Natural killer cell (primary cell): ENCODE measurements at regions not wholly inside any gene's neighbourhood (a gene's known extent, or its start where the extent isn't known, plus 50 kb on each side); places are given as distances from the start of the nearest gene placed in this dataset.

Experiments
- ATAC-seq, 3 donors: fragments of 150-1000 bp in 2 of 3; fragments of 200-7000 bp in 1 of 3; cut with Tn5 transposase; 1 replicate in 1 of 3; 2 replicates in 2 of 3; pipeline ENCODE4 v1.10.0; 2021; ENCODE audit warnings: mild to moderate bottlenecking in 2 of 3, moderate library complexity in 2 of 3
- DNase-seq, 2 donors: peaks; one replicate each; pipeline versions ENCODE4 v3.0.0 to v3.0.0-alpha.2; 2013 to 2021; ENCODE audit warnings: mixed read lengths in 1 of 2
- H3K27ac ChIP-seq: one replicate; pipeline ENCODE4 v1.5.1; 2013; ENCODE audit warnings: mild to moderate bottlenecking, low read length
- H3K27me3 ChIP-seq: one replicate; pipeline ENCODE4 v1.6.1; 2013; ENCODE audit warnings: low read length; ENCODE audit not compliant: control insufficient read depth, insufficient read depth
- H3K36me3 ChIP-seq: one replicate; pipeline ENCODE4 v1.6.1; 2013; ENCODE audit warnings: low read length; ENCODE audit not compliant: control insufficient read depth, insufficient read depth
- H3K4me1 ChIP-seq: one replicate; pipeline ENCODE4 v1.6.1; 2013; ENCODE audit warnings: low read length; ENCODE audit not compliant: control insufficient read depth, insufficient read depth
- H3K4me3 ChIP-seq: one replicate; pipeline ENCODE4 v1.5.1; 2013; ENCODE audit warnings: low read length
- H3K9me3 ChIP-seq: one replicate; pipeline ENCODE4 v1.6.1; 2013; ENCODE audit warnings: low read length; ENCODE audit not compliant: control insufficient read depth, insufficient read depth
- H3K27ac Mint-ChIP-seq, 2 donors: one replicate each; pipeline ENCODE4 v1.8.0; 2022; ENCODE audit warnings: mild to moderate bottlenecking in 2 of 2, mixed read lengths in 2 of 2, moderate library complexity in 1 of 2
- H3K27me3 Mint-ChIP-seq, 2 donors: one replicate each; pipeline ENCODE4 v1.8.0; 2022; ENCODE audit warnings: low read depth in 2 of 2, mixed read lengths in 2 of 2
- H3K36me3 Mint-ChIP-seq: one replicate; pipeline ENCODE4 v1.8.0; 2022; ENCODE audit warnings: mixed read lengths
- H3K4me1 Mint-ChIP-seq, 2 donors: one replicate each; pipeline ENCODE4 v1.8.0; 2022; ENCODE audit warnings: mixed read lengths in 2 of 2
- H3K4me3 Mint-ChIP-seq: one replicate; pipeline ENCODE4 v1.8.0; 2022; ENCODE audit warnings: mild to moderate bottlenecking, moderate library complexity, mixed read lengths
- H3K9me3 Mint-ChIP-seq, 2 donors: one replicate each; pipeline ENCODE4 v1.8.0; 2022; ENCODE audit warnings: mixed read lengths in 2 of 2
- WGBS: methylation state at CpG from one replicate; pipeline ENCODE4 v1.1.7; 2013; ENCODE audit warnings: missing lambda C conversion rate; ENCODE audit not compliant: insufficient coverage; 5-methylcytosine and 5-hydroxymethylcytosine counted together
- intact Hi-C: fragments of 100-400 bp; cut with micrococcal nuclease; formaldehyde crosslinking; loops from one replicate; pipeline ENCODE4 v1.14.2; 2022
- TF ChIP-seq, protein P1 (sequence below): fragments of 200-600 bp; IDR thresholded peaks from one replicate; pipeline ENCODE4 v1.8.0; 2022; ENCODE audit warnings: antibody characterized with exemption

DNA sequence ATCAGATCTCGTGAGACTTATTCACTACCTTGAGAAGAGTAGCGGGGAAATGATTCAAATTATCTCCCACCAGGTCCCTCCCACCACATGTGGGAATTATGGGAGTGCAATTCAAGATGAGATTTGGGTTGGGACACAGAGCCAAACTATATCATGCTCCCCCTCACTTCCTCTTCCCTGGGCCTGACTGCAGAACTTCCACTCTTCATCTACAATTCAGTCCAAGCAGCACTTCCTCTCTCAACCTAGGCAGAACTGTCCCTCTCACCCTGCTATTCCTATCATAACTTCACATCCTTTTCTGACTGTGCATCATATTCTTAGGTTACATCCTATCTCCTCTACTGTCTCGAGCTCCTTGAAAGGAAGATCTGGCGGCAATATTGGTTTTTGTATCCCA is 184.0 kb upstream of the HDDC2 start:
- no peak for ATAC-seq
- no peaks in the 10 kb centered on the region for H3K36me3 ChIP-seq
- Mint-ChIP-seq H3K4me3 (no peak overlapping the region), H3K4me1 (no peaks in the 10 kb centered on the region), H3K27ac (no peak overlapping the region), H3K27me3 (peaks cover 6 to 11% of the 10 kb centered on the region in 2 donors), H3K9me3 (no peaks in the 10 kb centered on the region), H3K36me3 (no peaks in the 10 kb centered on the region)
- no peak overlapping the region for H3K27ac ChIP-seq
- no peaks in the 10 kb centered on the region for H3K9me3 ChIP-seq
- H3K4me3 ChIP-seq = no peak overlapping the region
- 65% methylated on average over 2 of the region's 4 CpGs for WGBS
- TF ChIP-seq, protein P1, sequence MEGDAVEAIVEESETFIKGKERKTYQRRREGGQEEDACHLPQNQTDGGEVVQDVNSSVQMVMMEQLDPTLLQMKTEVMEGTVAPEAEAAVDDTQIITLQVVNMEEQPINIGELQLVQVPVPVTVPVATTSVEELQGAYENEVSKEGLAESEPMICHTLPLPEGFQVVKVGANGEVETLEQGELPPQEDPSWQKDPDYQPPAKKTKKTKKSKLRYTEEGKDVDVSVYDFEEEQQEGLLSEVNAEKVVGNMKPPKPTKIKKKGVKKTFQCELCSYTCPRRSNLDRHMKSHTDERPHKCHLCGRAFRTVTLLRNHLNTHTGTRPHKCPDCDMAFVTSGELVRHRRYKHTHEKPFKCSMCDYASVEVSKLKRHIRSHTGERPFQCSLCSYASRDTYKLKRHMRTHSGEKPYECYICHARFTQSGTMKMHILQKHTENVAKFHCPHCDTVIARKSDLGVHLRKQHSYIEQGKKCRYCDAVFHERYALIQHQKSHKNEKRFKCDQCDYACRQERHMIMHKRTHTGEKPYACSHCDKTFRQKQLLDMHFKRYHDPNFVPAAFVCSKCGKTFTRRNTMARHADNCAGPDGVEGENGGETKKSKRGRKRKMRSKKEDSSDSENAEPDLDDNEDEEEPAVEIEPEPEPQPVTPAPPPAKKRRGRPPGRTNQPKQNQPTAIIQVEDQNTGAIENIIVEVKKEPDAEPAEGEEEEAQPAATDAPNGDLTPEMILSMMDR = no peak
- intact Hi-C loops = no loop called here
- no peak for DNase-seq
- no peaks in the 10 kb centered on the region for H3K27me3 ChIP-seq
- no peaks in the 10 kb centered on the region for H3K4me1 ChIP-seq

- TF ChIP-seq, protein P1 = no peak
- H3K9me3 ChIP-seq = no peaks in the 10 kb centered on the region
- H3K4me1 ChIP-seq = no peaks in the 10 kb centered on the region
- no peak overlapping the region for H3K27ac ChIP-seq
- Mint-ChIP-seq H3K27me3 (peaks cover 4 to 11% of the 10 kb centered on the region in 2 donors), H3K4me1 (no peaks in the 10 kb centered on the region), H3K36me3 (no peaks in the 10 kb centered on the region), H3K4me3 (no peak overlapping the region), H3K27ac (no peak overlapping the region), H3K9me3 (no peaks in the 10 kb centered on the region)
- H3K4me3 ChIP-seq = no peak overlapping the region
- no peaks in the 10 kb centered on the region for H3K27me3 ChIP-seq
- WGBS = 64% methylated on average over 2 of the region's 2 CpGs
- DNase-seq (no peak), ATAC-seq (no peak)
- no peaks in the 10 kb centered on the region for H3K36me3 ChIP-seq
- intact Hi-C loops = no loop called here
These were observed 185.1 kb upstream of the HDDC2 start for GRCh38 chr6:125486881-125487280.

DNA sequence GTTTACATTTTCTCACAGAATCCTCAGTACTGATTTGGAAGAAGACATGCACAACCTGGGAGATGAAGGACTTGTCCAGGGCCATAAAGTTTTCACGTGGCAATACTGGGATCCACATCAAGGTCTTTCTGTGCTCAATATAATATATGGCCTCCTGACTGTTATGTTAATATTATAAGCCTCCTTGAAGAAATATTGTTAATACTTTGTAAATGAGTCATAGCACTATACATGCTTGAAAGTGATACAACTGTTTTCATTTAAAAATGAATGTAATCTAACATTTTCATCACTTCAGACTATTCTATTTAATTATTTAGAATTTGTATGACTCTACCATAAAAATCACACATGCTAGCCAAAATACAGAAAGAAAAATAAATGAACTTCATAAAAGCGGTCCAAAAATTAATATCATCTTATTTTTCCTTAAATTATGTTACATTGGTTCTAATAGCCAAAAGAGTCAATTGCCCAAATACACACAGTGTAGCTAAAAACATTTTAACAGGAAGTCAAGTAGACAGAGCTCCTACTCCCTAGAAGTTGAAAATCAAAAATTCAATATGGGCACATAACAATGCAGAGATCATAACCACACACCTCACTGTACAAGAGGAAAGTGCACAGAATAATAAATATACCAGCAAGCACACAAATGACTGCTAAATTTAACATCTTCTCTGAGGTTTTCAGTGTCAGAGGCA is 188.0 kb upstream of the HDDC2 start:
- H3K4me1 ChIP-seq = no peaks in the 10 kb centered on the region
- no peaks in the 10 kb centered on the region for H3K36me3 ChIP-seq
- H3K9me3 ChIP-seq = no peaks in the 10 kb centered on the region
- Mint-ChIP-seq H3K36me3 (no peaks in the 10 kb centered on the region), H3K4me3 (no peak overlapping the region), H3K9me3 (no peaks in the 10 kb centered on the region), H3K27me3 (peaks cover 0 to 11% of the 10 kb centered on the region in 2 donors), H3K4me1 (no peaks in the 10 kb centered on the region), H3K27ac (no peak overlapping the region)
- WGBS = 69% methylated on average over 2 of the region's 2 CpGs
- intact Hi-C loops = no loop called here
- no peak overlapping the region for H3K27ac ChIP-seq
- H3K27me3 ChIP-seq = no peaks in the 10 kb centered on the region
- TF ChIP-seq, protein P1 = no peak
- no peak for ATAC-seq
- no peak for DNase-seq
- no peak overlapping the region for H3K4me3 ChIP-seq
